ENCODE measurements at regions not wholly inside any gene's neighbourhood (a gene's known extent, or its start where the extent isn't known, plus 50 kb on each side); places are given as distances from the start of the nearest gene placed in this dataset.

DNA sequence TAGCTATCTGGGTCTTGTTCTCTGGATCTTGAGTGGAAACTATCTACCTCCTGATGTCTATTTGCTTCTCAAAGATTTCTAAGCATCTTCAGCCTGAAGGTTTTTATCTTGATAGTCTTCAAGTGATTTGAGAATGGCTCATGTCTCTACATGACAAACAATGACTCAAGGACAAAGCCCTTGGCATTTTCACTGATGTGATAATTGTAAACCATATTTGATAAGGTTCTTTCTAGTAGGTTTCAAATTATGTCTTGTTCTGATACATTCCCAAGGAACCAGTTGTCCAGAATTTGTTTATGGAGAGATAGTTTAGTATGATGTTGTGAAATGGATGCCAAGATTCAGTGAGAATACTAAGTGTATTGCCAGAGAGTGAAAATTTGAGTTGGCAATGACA, 1079.3 kb upstream of the CDH9 start:
- TF ChIP-seq, protein P1, sequence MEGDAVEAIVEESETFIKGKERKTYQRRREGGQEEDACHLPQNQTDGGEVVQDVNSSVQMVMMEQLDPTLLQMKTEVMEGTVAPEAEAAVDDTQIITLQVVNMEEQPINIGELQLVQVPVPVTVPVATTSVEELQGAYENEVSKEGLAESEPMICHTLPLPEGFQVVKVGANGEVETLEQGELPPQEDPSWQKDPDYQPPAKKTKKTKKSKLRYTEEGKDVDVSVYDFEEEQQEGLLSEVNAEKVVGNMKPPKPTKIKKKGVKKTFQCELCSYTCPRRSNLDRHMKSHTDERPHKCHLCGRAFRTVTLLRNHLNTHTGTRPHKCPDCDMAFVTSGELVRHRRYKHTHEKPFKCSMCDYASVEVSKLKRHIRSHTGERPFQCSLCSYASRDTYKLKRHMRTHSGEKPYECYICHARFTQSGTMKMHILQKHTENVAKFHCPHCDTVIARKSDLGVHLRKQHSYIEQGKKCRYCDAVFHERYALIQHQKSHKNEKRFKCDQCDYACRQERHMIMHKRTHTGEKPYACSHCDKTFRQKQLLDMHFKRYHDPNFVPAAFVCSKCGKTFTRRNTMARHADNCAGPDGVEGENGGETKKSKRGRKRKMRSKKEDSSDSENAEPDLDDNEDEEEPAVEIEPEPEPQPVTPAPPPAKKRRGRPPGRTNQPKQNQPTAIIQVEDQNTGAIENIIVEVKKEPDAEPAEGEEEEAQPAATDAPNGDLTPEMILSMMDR (IDR thresholded peaks at IDR 0.05; ENCODE audit: unreplicated experiment in 3 of 3), result no peak
- Mint-ChIP-seq H3K9me3 (peaks cover 13% of the 10 kb centered on the region), H3K4me1 (no peaks in the 10 kb centered on the region), H3K27ac (no peak overlapping the region), H3K27me3 (ENCODE audit: low read depth) (no peaks in the 10 kb centered on the region), H3K4me3 (no peak overlapping the region), H3K36me3 (ENCODE audit: low read depth) (no peaks in the 10 kb centered on the region)

DNA sequence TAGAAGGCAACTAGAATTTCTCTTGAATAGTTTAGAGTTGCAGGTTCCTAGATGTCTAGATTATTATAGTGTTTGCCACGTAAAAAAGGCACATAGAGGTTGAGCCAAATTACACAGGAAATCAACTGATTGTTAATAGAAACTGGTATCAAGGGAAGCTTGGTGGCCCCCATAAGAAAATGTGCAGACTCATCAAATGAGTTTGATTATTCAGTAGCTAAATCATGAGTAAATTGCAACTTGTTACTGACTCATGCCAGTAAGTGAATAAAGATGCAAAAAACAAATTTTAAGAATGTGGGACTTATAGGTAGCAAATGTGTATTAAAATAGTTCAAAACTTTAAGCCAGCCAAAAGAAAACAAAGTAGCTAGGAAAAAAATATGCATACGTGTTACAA, 1078.9 kb upstream of the CDH9 start:
- H3K9me3 Mint-ChIP-seq, result peaks cover 13% of the 10 kb centered on the region
- no peaks in the 10 kb centered on the region for H3K4me1 Mint-ChIP-seq
- TF ChIP-seq, protein P1 (IDR thresholded peaks at IDR 0.05; ENCODE audit: unreplicated experiment in 3 of 3), result no peak
- no peaks in the 10 kb centered on the region for H3K36me3 Mint-ChIP-seq (ENCODE audit: low read depth)
- no peak overlapping the region for H3K4me3 Mint-ChIP-seq
- H3K27ac Mint-ChIP-seq, result no peak overlapping the region
- no peaks in the 10 kb centered on the region for H3K27me3 Mint-ChIP-seq (ENCODE audit: low read depth)

DNA sequence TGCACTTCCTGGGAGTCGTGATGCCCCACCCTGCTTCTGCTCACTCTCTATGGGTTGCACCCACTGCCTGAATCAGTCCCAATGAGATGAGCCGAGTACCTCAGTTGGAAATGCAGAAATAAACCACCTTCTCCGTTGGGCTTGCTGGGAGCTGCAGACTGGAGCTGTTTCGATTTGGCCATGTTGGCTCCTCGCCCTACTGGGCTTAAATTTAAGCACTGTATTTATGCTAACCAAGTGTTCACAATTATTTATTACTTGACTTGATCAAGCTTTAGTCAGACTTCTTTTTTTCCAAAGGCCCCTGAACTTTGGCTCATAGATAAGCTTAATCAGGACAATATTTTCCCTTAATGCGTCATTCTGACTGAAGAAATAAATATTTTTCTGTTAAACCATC, 1072.4 kb upstream of the CDH9 start:
- Mint-ChIP-seq H3K36me3 (ENCODE audit: low read depth) (no peaks in the 10 kb centered on the region), H3K27me3 (ENCODE audit: low read depth) (no peaks in the 10 kb centered on the region), H3K4me1 (no peaks in the 10 kb centered on the region)

DNA sequence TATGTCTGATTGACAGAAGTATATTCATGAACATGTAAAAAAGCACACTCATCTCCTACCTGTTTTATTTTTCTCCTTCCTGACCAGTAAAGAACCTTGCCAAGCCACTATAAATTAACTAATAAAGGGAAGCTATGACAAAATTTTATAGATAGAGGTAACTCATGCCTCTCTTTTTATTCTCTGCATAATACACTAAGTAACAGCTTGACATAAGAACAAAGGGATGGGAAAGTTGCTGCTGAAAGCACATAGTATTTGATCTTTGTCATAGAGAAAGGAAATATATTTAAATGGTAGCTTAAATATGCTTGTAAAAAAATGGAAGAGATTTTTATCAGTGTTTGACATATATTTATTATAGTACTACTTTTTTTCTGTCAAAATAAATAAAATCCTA, 1065.7 kb upstream of the CDH9 start:
- H3K4me1 Mint-ChIP-seq, result no peaks in the 10 kb centered on the region
- no peak overlapping the region for H3K27ac Mint-ChIP-seq
- TF ChIP-seq, protein P1 (IDR thresholded peaks at IDR 0.05; ENCODE audit: unreplicated experiment in 3 of 3), result no peak
- no peaks in the 10 kb centered on the region for H3K27me3 Mint-ChIP-seq (ENCODE audit: low read depth)
- H3K9me3 Mint-ChIP-seq, result no peaks in the 10 kb centered on the region
- no peaks in the 10 kb centered on the region for H3K36me3 Mint-ChIP-seq (ENCODE audit: low read depth)
- H3K4me3 Mint-ChIP-seq, result no peak overlapping the region

More for the DNA sequence above, 1072.4 kb upstream of the CDH9 start:
- peak overlapping the region in 2 of 3 experiments; percentile 19 to 88 for H3K27ac Mint-ChIP-seq
- H3K4me3 Mint-ChIP-seq, result no peak overlapping the region
- TF ChIP-seq, protein P1 (IDR thresholded peaks at IDR 0.05; ENCODE audit: unreplicated experiment in 3 of 3), result no peak
- peaks cover 6% of the 10 kb centered on the region for H3K9me3 Mint-ChIP-seq

DNA sequence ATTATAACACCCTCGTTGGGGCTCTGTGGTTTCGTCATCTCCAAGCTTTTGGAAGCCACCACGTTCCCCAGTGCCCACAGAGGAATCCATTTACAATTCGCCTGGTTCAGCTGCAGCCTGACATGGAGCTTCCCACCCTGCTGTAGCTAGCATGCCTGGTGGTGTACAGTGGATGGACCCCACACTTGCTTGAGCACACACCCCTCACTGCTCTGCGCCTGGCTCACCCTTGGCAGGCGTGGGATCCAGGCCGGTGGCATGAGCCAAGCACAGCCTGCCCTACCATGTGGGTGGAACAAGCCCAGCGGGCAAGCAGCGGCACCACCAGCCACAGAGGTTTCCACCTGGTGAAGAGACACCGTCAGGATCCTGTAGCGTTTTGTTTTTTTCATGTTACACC, 1045.7 kb upstream of the CDH9 start:
- Mint-ChIP-seq H3K27me3 (ENCODE audit: low read depth) (peaks cover 4% of the 10 kb centered on the region), H3K4me1 (no peaks in the 10 kb centered on the region)

DNA sequence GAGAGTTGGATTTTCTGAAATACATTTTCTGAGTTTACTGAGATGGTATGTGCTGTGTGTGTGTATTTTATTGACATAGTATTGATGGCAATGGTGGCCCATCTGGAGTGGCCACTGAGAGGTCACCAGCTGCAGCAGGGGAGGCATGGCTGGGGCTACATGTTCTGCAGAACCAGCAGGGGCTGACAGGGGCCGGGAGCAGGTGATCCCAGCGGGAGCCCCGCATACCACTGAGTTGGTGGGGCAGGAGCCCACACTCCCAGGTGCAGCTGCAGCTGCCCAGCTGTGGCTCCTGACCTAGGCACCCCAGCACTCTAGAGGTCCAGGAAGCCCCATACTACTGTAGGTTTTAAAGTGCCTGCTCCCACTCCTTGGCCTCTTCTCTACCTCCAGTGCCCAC, 1044.2 kb upstream of the CDH9 start:
- TF ChIP-seq, protein P1 (IDR thresholded peaks at IDR 0.05; ENCODE audit: unreplicated experiment in 3 of 3), result no peak
- Mint-ChIP-seq H3K9me3 (peaks cover 6% of the 10 kb centered on the region), H3K4me1 (no peaks in the 10 kb centered on the region), H3K4me3 (no peak overlapping the region), H3K27me3 (ENCODE audit: low read depth) (peaks cover 4% of the 10 kb centered on the region), H3K27ac (no peak overlapping the region), H3K36me3 (ENCODE audit: low read depth) (no peaks in the 10 kb centered on the region)

More for the DNA sequence above, 1045.7 kb upstream of the CDH9 start:
- H3K4me3 Mint-ChIP-seq, result no peak overlapping the region
- H3K36me3 Mint-ChIP-seq (ENCODE audit: low read depth), result no peaks in the 10 kb centered on the region
- H3K27ac Mint-ChIP-seq, result no peak overlapping the region
- TF ChIP-seq, protein P1 (IDR thresholded peaks at IDR 0.05; ENCODE audit: unreplicated experiment in 3 of 3), result no peak
- H3K9me3 Mint-ChIP-seq, result peaks cover 3% of the 10 kb centered on the region

Measured in nephron (organoid).